C4-2B (cell line): ENCODE measurements at regions not wholly inside any gene's neighbourhood (a gene's known extent, or its start where the extent isn't known, plus 50 kb on each side); places are given as distances from the start of the nearest gene placed in this dataset.

Experiments
- CTCF ChIP-seq: fragments of 450-650 bp; conservative IDR thresholded peaks from 2 replicates; pipeline ENCODE4 v1.5.1; 2017; ENCODE audit warnings: mild to moderate bottlenecking
- ZFX ChIP-seq: fragments of 450-650 bp; IDR thresholded peaks from 2 replicates; pipeline ENCODE4 v1.6.1; 2017

- TF ChIP-seq CTCF: no peak
- no peak for TF ChIP-seq ZFX
These were observed 53.1 kb upstream of the CXCL12 start for GRCh38 chr10:44437840-44438511.
